ENCODE measurements at regions not wholly inside any gene's neighbourhood (a gene's known extent, or its start where the extent isn't known, plus 50 kb on each side); places are given as distances from the start of the nearest gene placed in this dataset.

GRCh38 chr4:144302704-144303536 lies 162.4 kb upstream of the GYPA start:
- DNase-seq (ENCODE audit: low spot score): no peak

- DNase-seq (ENCODE audit: low spot score): no peak
Measured at GRCh38 chr4:144304025-144304424, 163.5 kb upstream of the GYPA start.

GRCh38 chr4:144310535-144310934 lies 170.0 kb upstream of the GYPA start:
- no peak for DNase-seq (ENCODE audit: low spot score)

- no peak for DNase-seq (ENCODE audit: low spot score)
Measured at GRCh38 chr4:144313370-144313769, 172.9 kb upstream of the GYPA start.

GRCh38 chr4:144316869-144317268 lies 176.4 kb upstream of the GYPA start:
- DNase-seq (ENCODE audit: low spot score): no peak

GRCh38 chr4:144318797-144319196 lies 178.3 kb upstream of the GYPA start:
- no peak for DNase-seq (ENCODE audit: low spot score)

GRCh38 chr4:144336633-144337032 lies 196.1 kb upstream of the GYPA start:
- no peak for DNase-seq (ENCODE audit: low spot score)

- DNase-seq (ENCODE audit: low spot score): no peak
Measured at GRCh38 chr4:144338148-144338547, 197.6 kb upstream of the GYPA start.

- DNase-seq (ENCODE audit: low spot score): no peak
Measured at GRCh38 chr4:144338834-144339233, 198.3 kb upstream of the GYPA start.

- DNase-seq (ENCODE audit: low spot score): no peak
Measured at GRCh38 chr4:144340931-144341330, 200.4 kb upstream of the GYPA start.

- DNase-seq (ENCODE audit: low spot score): no peak
Measured at GRCh38 chr4:144342949-144343760, 202.6 kb upstream of the GYPA start.

- no peak for DNase-seq (ENCODE audit: low spot score)
Measured at GRCh38 chr4:144347121-144347520, 206.6 kb upstream of the GYPA start.

GRCh38 chr4:144350706-144351105 lies 210.2 kb upstream of the GYPA start:
- no peak for DNase-seq (ENCODE audit: low spot score)

GRCh38 chr4:144351306-144351705 lies 210.8 kb upstream of the GYPA start:
- DNase-seq (ENCODE audit: low spot score): no peak

- no peak for DNase-seq (ENCODE audit: low spot score)
Measured at GRCh38 chr4:144353292-144353691, 212.8 kb upstream of the GYPA start.

- DNase-seq (ENCODE audit: low spot score): peak; percentile 31
Measured at GRCh38 chr4:144355811-144356757, 215.6 kb upstream of the GYPA start.

GRCh38 chr4:144356941-144357381 lies 216.4 kb upstream of the GYPA start:
- no peak for DNase-seq (ENCODE audit: low spot score)

GRCh38 chr4:144357975-144358374 lies 217.5 kb upstream of the GYPA start:
- DNase-seq (ENCODE audit: low spot score): no peak

- DNase-seq (ENCODE audit: low spot score): no peak
Measured at GRCh38 chr4:144360146-144360793, 219.8 kb upstream of the GYPA start.

- no peak for DNase-seq (ENCODE audit: low spot score)
Measured at GRCh38 chr4:144362366-144362765, 221.8 kb upstream of the GYPA start.

GRCh38 chr4:144363890-144364289 lies 223.4 kb upstream of the GYPA start:
- DNase-seq (ENCODE audit: low spot score): no peak

- no peak for DNase-seq (ENCODE audit: low spot score)
Measured at GRCh38 chr4:144366425-144366824, 225.9 kb upstream of the GYPA start.

All from D341Med (cell line).